Smooth muscle cell (in vitro differentiated cells): ENCODE measurements at regions not wholly inside any gene's neighbourhood (a gene's known extent, or its start where the extent isn't known, plus 50 kb on each side); places are given as distances from the start of the nearest gene placed in this dataset.

ENCODE experiments used
- DNase-seq: peaks from one replicate; lab custom pipeline; 2025; ENCODE audit not compliant: unreplicated experiment; lab: John Stamatoyannopoulos, UW
- H2AFZ ChIP-seq: fragments of 200-600 bp; sonication (generic); 2 replicates; pipeline ENCODE4 v1.6.0; 2016; ENCODE audit warnings: antibody characterized with exemption, low read depth, mild to moderate bottlenecking
- H3F3A ChIP-seq: fragments of 200-600 bp; sonication (generic); 2 replicates; pipeline ENCODE4 v1.6.0; 2017; ENCODE audit warnings: antibody characterized with exemption, low read depth
- H3K27ac ChIP-seq: fragments of 200-600 bp; sonication (generic); 2 replicates; pipeline ENCODE4 v1.5.1; 2016; ENCODE audit warnings: low read depth, mild to moderate bottlenecking
- H3K27me3 ChIP-seq: fragments of 200-600 bp; sonication (generic); 2 replicates; pipeline ENCODE4 v1.6.1; 2016; ENCODE audit warnings: low read depth, mild to moderate bottlenecking
- H3K36me3 ChIP-seq: fragments of 200-600 bp; sonication (generic); 2 replicates; pipeline ENCODE4 v1.5.1; 2016; ENCODE audit warnings: low read depth
- H3K4me1 ChIP-seq: fragments of 200-600 bp; sonication (generic); 2 replicates; pipeline ENCODE4 v1.5.1; 2016; ENCODE audit warnings: low read depth
- H3K4me2 ChIP-seq: fragments of 200-600 bp; sonication (generic); 2 replicates; pipeline ENCODE4 v1.6.0; 2016; ENCODE audit warnings: mild to moderate bottlenecking
- H3K4me3 ChIP-seq: fragments of 200-600 bp; sonication (generic); 2 replicates; pipeline ENCODE4 v1.5.1; 2016; ENCODE audit warnings: mild to moderate bottlenecking
- H3K79me2 ChIP-seq: fragments of 200-600 bp; sonication (generic); 2 replicates; pipeline ENCODE4 v1.6.0; 2016; ENCODE audit warnings: low read depth, mild to moderate bottlenecking
- H3K9ac ChIP-seq: fragments of 200-600 bp; sonication (generic); 2 replicates; pipeline ENCODE4 v1.6.0; 2016; ENCODE audit warnings: low read depth
- H3K9me3 ChIP-seq: fragments of 200-600 bp; sonication (generic); replicated peaks from 2 replicates; pipeline ENCODE4 v1.5.1; 2016; ENCODE audit warnings: low read depth
- H4K20me1 ChIP-seq: fragments of 200-600 bp; sonication (generic); 2 replicates; pipeline ENCODE4 v1.6.0; 2016; ENCODE audit warnings: low read depth
- CTCF ChIP-seq: fragments of 200-600 bp; sonication (generic); IDR thresholded peaks from 2 replicates; pipeline ENCODE4 v1.5.1; 2017; ENCODE audit warnings: borderline replicate concordance, mild to moderate bottlenecking, antibody characterized with exemption; ENCODE audit not compliant: insufficient read depth, poor library complexity, severe bottlenecking
- WGBS: methylation state at CpG from one replicate; pipeline ENCODE4 v1.1.7; 2016; ENCODE audit warnings: low lambda C conversion rate; 5-methylcytosine and 5-hydroxymethylcytosine counted together

GRCh38 chr10:128470321-128470965 is 344.2 kb upstream of the MKI67 start:
- no peaks in the 10 kb centered on the region for H3K79me2 ChIP-seq
- H3K9ac ChIP-seq: no peak overlapping the region
- WGBS: 89% methylated on average over 33 of the region's 34 CpGs
- no peaks in the 10 kb centered on the region for H3K36me3 ChIP-seq
- no peak overlapping the region for H2AFZ ChIP-seq
- no peak overlapping the region for H3K4me2 ChIP-seq
- H3K4me3 ChIP-seq: no peak overlapping the region
- H3K9me3 ChIP-seq: no peaks in the 10 kb centered on the region
- DNase-seq: no peak
- H4K20me1 ChIP-seq: no peaks in the 10 kb centered on the region
- H3K27me3 ChIP-seq: no peaks in the 10 kb centered on the region
- no peaks in the 10 kb centered on the region for H3K4me1 ChIP-seq
- H3F3A ChIP-seq: no peaks in the 10 kb centered on the region
- H3K27ac ChIP-seq: no peak overlapping the region
- TF ChIP-seq CTCF: no peak

GRCh38 chr10:128471151-128471550 is 344.9 kb upstream of the MKI67 start:
- no peaks in the 10 kb centered on the region for H3K27me3 ChIP-seq
- no peak overlapping the region for H2AFZ ChIP-seq
- H3F3A ChIP-seq: no peaks in the 10 kb centered on the region
- H3K9me3 ChIP-seq: no peaks in the 10 kb centered on the region
- H3K36me3 ChIP-seq: no peaks in the 10 kb centered on the region
- 96% methylated on average over 12 of the region's 12 CpGs for WGBS
- TF ChIP-seq CTCF: no peak
- H3K4me2 ChIP-seq: no peak overlapping the region
- no peaks in the 10 kb centered on the region for H4K20me1 ChIP-seq
- H3K27ac ChIP-seq: no peak overlapping the region
- no peak overlapping the region for H3K9ac ChIP-seq
- H3K4me1 ChIP-seq: no peaks in the 10 kb centered on the region
- H3K79me2 ChIP-seq: no peaks in the 10 kb centered on the region
- H3K4me3 ChIP-seq: no peak overlapping the region
- DNase-seq: no peak

- Histone ChIP-seq H3K79me2 (no peaks in the 10 kb centered on the region), H4K20me1 (no peaks in the 10 kb centered on the region), H3K27ac (no peak overlapping the region), H3K4me1 (no peaks in the 10 kb centered on the region), H3K4me2 (no peak overlapping the region), H2AFZ (no peak overlapping the region), H3K4me3 (no peak overlapping the region), H3K9me3 (no peaks in the 10 kb centered on the region), H3F3A (no peaks in the 10 kb centered on the region), H3K27me3 (no peaks in the 10 kb centered on the region), H3K9ac (no peak overlapping the region), H3K36me3 (no peaks in the 10 kb centered on the region)
- DNase-seq: no peak
- TF ChIP-seq CTCF: no peak
- WGBS: 90% methylated on average over 11 of the region's 11 CpGs
Observed at GRCh38 chr10:128472196-128472595, 346.0 kb upstream of the MKI67 start.

- Histone ChIP-seq H3K27me3 (no peaks in the 10 kb centered on the region), H4K20me1 (no peaks in the 10 kb centered on the region), H3F3A (no peaks in the 10 kb centered on the region), H3K4me3 (no peak overlapping the region), H2AFZ (no peak overlapping the region), H3K27ac (no peak overlapping the region), H3K4me2 (no peak overlapping the region), H3K9ac (no peak overlapping the region), H3K79me2 (no peaks in the 10 kb centered on the region), H3K9me3 (no peaks in the 10 kb centered on the region), H3K4me1 (no peaks in the 10 kb centered on the region), H3K36me3 (no peaks in the 10 kb centered on the region)
- WGBS: 89% methylated on average over 11 of the region's 11 CpGs
- TF ChIP-seq CTCF: no peak
- no peak for DNase-seq
Observed at GRCh38 chr10:128473396-128473795, 347.2 kb upstream of the MKI67 start.
